ENCODE measurements at regions not wholly inside any gene's neighbourhood (a gene's known extent, or its start where the extent isn't known, plus 50 kb on each side); places are given as distances from the start of the nearest gene placed in this dataset.

- DNase-seq, result no peak
Measured at GRCh38 chr12:48279101-48279500, 71.6 kb downstream of the ZNF641 start.

GRCh38 chr12:48276621-48277020 is 73.5 kb upstream of the OR10AD1 start:
- Histone ChIP-seq H3K9me3 (no peaks in the 10 kb centered on the region), H3K27me3 (no peaks in the 10 kb centered on the region), H3K4me3 (no peak overlapping the region), H3K4me1 (no peaks in the 10 kb centered on the region), H3K27ac (no peak overlapping the region), H3K36me3 (no peaks in the 10 kb centered on the region)
- ATAC-seq (no peak), DNase-seq (no peak)
- TF ChIP-seq CTCF (IDR thresholded peaks at IDR 0.05), result no peak
- intact Hi-C loops (cut with DNase I), result no loop called here

More at GRCh38 chr12:48279101-48279500, 71.6 kb downstream of the ZNF641 start:
- Histone ChIP-seq H3K27me3 (no peaks in the 10 kb centered on the region), H3K9me3 (no peaks in the 10 kb centered on the region), H3K27ac (no peak overlapping the region), H3K4me1 (no peaks in the 10 kb centered on the region), H3K4me3 (no peak overlapping the region), H3K36me3 (no peaks in the 10 kb centered on the region)
- peak; percentile 79 for ATAC-seq
- TF ChIP-seq CTCF (IDR thresholded peaks at IDR 0.05), result no peak
- intact Hi-C loops (cut with DNase I), result no loop called here

GRCh38 chr12:48266826-48267225 is 63.7 kb upstream of the OR10AD1 start:
- H3K27me3 ChIP-seq, result no peaks in the 10 kb centered on the region
- H3K4me1 ChIP-seq, result no peaks in the 10 kb centered on the region
- no peaks in the 10 kb centered on the region for H3K36me3 ChIP-seq
- no peak overlapping the region for H3K4me3 ChIP-seq
- DNase-seq (no peak), ATAC-seq (no peak)
- intact Hi-C loops (cut with DNase I), result no loop called here
- H3K9me3 ChIP-seq, result no peaks in the 10 kb centered on the region
- no peak for TF ChIP-seq CTCF (IDR thresholded peaks at IDR 0.05)
- no peak overlapping the region for H3K27ac ChIP-seq

- intact Hi-C loops (cut with DNase I), result no loop called here
- no peak for TF ChIP-seq CTCF (IDR thresholded peaks at IDR 0.05)
- DNase-seq (no peak), ATAC-seq (no peak)
- Histone ChIP-seq H3K4me1 (no peaks in the 10 kb centered on the region), H3K4me3 (no peak overlapping the region), H3K9me3 (no peaks in the 10 kb centered on the region), H3K27me3 (no peaks in the 10 kb centered on the region), H3K36me3 (no peaks in the 10 kb centered on the region), H3K27ac (no peak overlapping the region)
Measured at GRCh38 chr12:48265777-48266176, 62.7 kb upstream of the OR10AD1 start.

GRCh38 chr12:48263617-48264016 is 60.5 kb upstream of the OR10AD1 start:
- no peak for DNase-seq
- Histone ChIP-seq H3K9me3 (no peaks in the 10 kb centered on the region), H3K4me3 (no peak overlapping the region), H3K27me3 (no peaks in the 10 kb centered on the region), H3K27ac (no peak overlapping the region), H3K4me1 (no peaks in the 10 kb centered on the region), H3K36me3 (no peaks in the 10 kb centered on the region)
- intact Hi-C loops (cut with DNase I), result no loop called here
- no peak for ATAC-seq
- no peak for TF ChIP-seq CTCF (IDR thresholded peaks at IDR 0.05)

GRCh38 chr12:48261773-48262172 is 58.7 kb upstream of the OR10AD1 start:
- Histone ChIP-seq H3K36me3 (no peaks in the 10 kb centered on the region), H3K4me1 (no peaks in the 10 kb centered on the region), H3K27me3 (no peaks in the 10 kb centered on the region), H3K4me3 (no peak overlapping the region), H3K27ac (no peak overlapping the region), H3K9me3 (no peaks in the 10 kb centered on the region)
- no peak for DNase-seq
- ATAC-seq, result no peak
- intact Hi-C loops (cut with DNase I), result no loop called here
- no peak for TF ChIP-seq CTCF (IDR thresholded peaks at IDR 0.05)

All from upper lobe of right lung (tissue), 1 donor.